Calu3 (cell line): ENCODE measurements at regions not wholly inside any gene's neighbourhood (a gene's known extent, or its start where the extent isn't known, plus 50 kb on each side); places are given as distances from the start of the nearest gene placed in this dataset.

Experiments used
- BruUV-seq: library from RNA; stranded (reverse); fragments of 400-500 nt; replicated peaks from 2 replicates; lab custom pipeline; 2021; lab: Mats Ljungman, UMichigan
- CTCF ChIA-PET: fragments of 300-600 bp; sonication (Branson Sonifier 250); formaldehyde crosslinking; loops from one replicate; lab custom pipeline; 2022; ENCODE audit warnings: antibody characterized with exemption; lab: Charles Lee
- DNase-seq: peaks from one replicate; pipeline ENCODE4 v3.0.0; 2022
- H3K27ac Mint-ChIP-seq: one replicate; pipeline ENCODE4 v1.8.0; 2022; ENCODE audit warnings: mixed read lengths; ENCODE audit not compliant: unreplicated experiment
- H3K27me3 Mint-ChIP-seq: one replicate; pipeline ENCODE4 v1.8.0; 2022; ENCODE audit warnings: mixed read lengths; ENCODE audit not compliant: unreplicated experiment
- H3K36me3 Mint-ChIP-seq: one replicate; pipeline ENCODE4 v1.8.0; 2022; ENCODE audit warnings: mild to moderate bottlenecking, moderate library complexity, mixed read lengths; ENCODE audit not compliant: insufficient read depth, unreplicated experiment
- H3K4me1 Mint-ChIP-seq: one replicate; pipeline ENCODE4 v1.8.0; 2022; ENCODE audit warnings: mild to moderate bottlenecking, low read depth, mixed read lengths; ENCODE audit not compliant: unreplicated experiment
- H3K4me3 Mint-ChIP-seq: one replicate; pipeline ENCODE4 v1.8.0; 2022; ENCODE audit warnings: mild to moderate bottlenecking, low read depth, moderate library complexity, mixed read lengths; ENCODE audit not compliant: unreplicated experiment
- H3K9me3 Mint-ChIP-seq: one replicate; pipeline ENCODE4 v1.8.0; 2022; ENCODE audit warnings: low read depth, mixed read lengths; ENCODE audit not compliant: unreplicated experiment
- intact Hi-C: fragments of 100-400 bp; cut with micrococcal nuclease; formaldehyde crosslinking; loops from one replicate; pipeline ENCODE4 v1.10.0; 2022; ENCODE audit not compliant: unreplicated experiment
- TF ChIP-seq, protein P1 (sequence below): fragments of 200-600 bp; IDR thresholded peaks from one replicate; pipeline ENCODE4 v1.8.0; 2022; ENCODE audit warnings: antibody characterized with exemption; ENCODE audit not compliant: unreplicated experiment

DNA sequence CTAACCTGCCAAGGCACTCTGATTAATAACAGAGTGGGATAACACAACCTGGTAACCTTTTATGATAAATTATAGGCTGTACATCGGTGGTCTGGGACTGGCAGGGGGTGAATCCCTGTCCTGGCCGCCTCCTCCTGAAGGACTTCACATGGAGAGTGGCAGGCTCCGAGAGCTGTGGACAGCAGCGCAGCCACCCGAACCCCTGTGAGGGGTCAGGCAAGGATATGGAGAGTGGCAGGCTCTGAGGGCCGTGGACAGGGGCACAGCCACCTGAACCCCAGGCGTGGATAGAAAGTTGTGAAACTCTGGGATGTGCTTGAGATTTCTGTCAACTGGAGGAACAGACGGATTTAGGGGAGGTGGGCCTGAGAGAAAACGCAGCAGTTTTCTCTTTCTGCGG, 107.0 kb upstream of the MGMT start:
- Mint-ChIP-seq H3K4me1 (no peaks in the 10 kb centered on the region), H3K4me3 (no peak overlapping the region), H3K27me3 (peaks cover 15% of the 10 kb centered on the region), H3K36me3 (no peaks in the 10 kb centered on the region), H3K27ac (no peak overlapping the region), H3K9me3 (peaks cover 8% of the 10 kb centered on the region)
- DNase-seq = no peak
- CTCF ChIA-PET = no interaction called here
- TF ChIP-seq, protein P1, sequence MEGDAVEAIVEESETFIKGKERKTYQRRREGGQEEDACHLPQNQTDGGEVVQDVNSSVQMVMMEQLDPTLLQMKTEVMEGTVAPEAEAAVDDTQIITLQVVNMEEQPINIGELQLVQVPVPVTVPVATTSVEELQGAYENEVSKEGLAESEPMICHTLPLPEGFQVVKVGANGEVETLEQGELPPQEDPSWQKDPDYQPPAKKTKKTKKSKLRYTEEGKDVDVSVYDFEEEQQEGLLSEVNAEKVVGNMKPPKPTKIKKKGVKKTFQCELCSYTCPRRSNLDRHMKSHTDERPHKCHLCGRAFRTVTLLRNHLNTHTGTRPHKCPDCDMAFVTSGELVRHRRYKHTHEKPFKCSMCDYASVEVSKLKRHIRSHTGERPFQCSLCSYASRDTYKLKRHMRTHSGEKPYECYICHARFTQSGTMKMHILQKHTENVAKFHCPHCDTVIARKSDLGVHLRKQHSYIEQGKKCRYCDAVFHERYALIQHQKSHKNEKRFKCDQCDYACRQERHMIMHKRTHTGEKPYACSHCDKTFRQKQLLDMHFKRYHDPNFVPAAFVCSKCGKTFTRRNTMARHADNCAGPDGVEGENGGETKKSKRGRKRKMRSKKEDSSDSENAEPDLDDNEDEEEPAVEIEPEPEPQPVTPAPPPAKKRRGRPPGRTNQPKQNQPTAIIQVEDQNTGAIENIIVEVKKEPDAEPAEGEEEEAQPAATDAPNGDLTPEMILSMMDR = no peak
- intact Hi-C loops = no loop called here
- BruUV-seq = no TSS peak

- Mint-ChIP-seq H3K4me1 (no peaks in the 10 kb centered on the region), H3K9me3 (peaks cover 8% of the 10 kb centered on the region), H3K36me3 (no peaks in the 10 kb centered on the region), H3K27me3 (peaks cover 15% of the 10 kb centered on the region), H3K27ac (no peak overlapping the region), H3K4me3 (no peak overlapping the region)
- DNase-seq = no peak
- BruUV-seq = no TSS peak
- TF ChIP-seq, protein P1 = no peak
- CTCF ChIA-PET = no interaction called here
- intact Hi-C loops = no loop called here
Observed at GRCh38 chr10:129361676-129362376, 105.2 kb upstream of the MGMT start.

GRCh38 chr10:129364949-129365348, 102.1 kb upstream of the MGMT start:
- Mint-ChIP-seq H3K4me3 (no peak overlapping the region), H3K36me3 (no peaks in the 10 kb centered on the region), H3K27me3 (peaks cover 15% of the 10 kb centered on the region), H3K9me3 (peaks cover 8% of the 10 kb centered on the region), H3K4me1 (no peaks in the 10 kb centered on the region), H3K27ac (no peak overlapping the region)
- CTCF ChIA-PET = no interaction called here
- intact Hi-C loops = no loop called here
- DNase-seq = no peak
- no TSS peak for BruUV-seq
- TF ChIP-seq, protein P1 = no peak

DNA sequence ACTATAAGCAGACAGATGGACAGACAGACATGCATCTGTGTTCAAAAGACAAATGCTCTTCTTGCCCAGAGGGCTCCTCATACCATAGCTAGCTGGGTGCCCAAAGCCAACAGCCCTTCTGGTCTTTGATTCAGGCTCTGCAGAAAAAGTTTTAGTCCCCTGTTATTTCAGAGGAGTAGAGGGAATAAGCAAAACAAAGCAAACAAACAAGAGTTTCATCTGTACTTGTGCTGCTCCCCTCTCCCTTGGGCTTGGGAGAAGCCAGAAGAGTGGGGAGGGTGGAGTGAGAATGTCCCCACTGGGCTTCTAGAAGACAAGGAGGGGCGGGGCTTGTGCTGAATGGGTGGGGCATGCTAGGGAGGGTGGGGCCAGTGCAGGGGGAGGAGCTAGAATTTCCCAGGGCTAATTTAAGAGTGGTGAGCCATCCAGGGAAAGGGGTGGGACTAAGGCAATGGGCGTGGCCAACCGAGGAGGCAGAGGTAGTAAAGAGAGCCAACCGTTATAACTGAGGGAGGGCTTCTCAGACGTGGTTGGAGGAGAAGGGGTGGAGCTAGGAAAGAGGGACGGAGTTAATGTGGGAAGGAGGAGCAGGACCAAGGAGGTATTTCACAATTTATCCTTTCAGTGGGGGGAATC, 101.2 kb upstream of the MGMT start:
- CTCF ChIA-PET = no interaction called here
- H3K36me3 Mint-ChIP-seq = no peaks in the 10 kb centered on the region
- peaks cover 15% of the 10 kb centered on the region for H3K27me3 Mint-ChIP-seq
- H3K4me1 Mint-ChIP-seq = no peaks in the 10 kb centered on the region
- no peak for DNase-seq
- H3K4me3 Mint-ChIP-seq = no peak overlapping the region
- no peak overlapping the region for H3K27ac Mint-ChIP-seq
- peaks cover 8% of the 10 kb centered on the region for H3K9me3 Mint-ChIP-seq
- no TSS peak for BruUV-seq
- TF ChIP-seq, protein P1 = no peak
- intact Hi-C loops = no loop called here
